HEK293T (cell line): ENCODE measurements at regions not wholly inside any gene's neighbourhood (a gene's known extent, or its start where the extent isn't known, plus 50 kb on each side); places are given as distances from the start of the nearest gene placed in this dataset.

Experiments used
- FOXA1 ChIP-seq: fragments of 450-650 bp; IDR thresholded peaks from 2 replicates; pipeline ENCODE4 v1.6.1; 2016; ENCODE audit warnings: mild to moderate bottlenecking
- FOXM1 ChIP-seq: fragments of 450-650 bp; IDR thresholded peaks from 2 replicates; pipeline ENCODE4 v1.6.1; 2017; ENCODE audit warnings: mild to moderate bottlenecking, borderline replicate concordance
- HDGF ChIP-seq: fragments of 450-650 bp; IDR thresholded peaks from 2 replicates; pipeline ENCODE4 v1.6.1; 2017; ENCODE audit warnings: antibody characterized with exemption, borderline replicate concordance
- L3MBTL2 ChIP-seq: fragments of 450-650 bp; conservative IDR thresholded peaks from 2 replicates; pipeline ENCODE4 v1.6.1; 2016; ENCODE audit warnings: mild to moderate bottlenecking
- LEF1 ChIP-seq: fragments of 450-650 bp; IDR thresholded peaks from 2 replicates; pipeline ENCODE4 v1.6.1; 2017; ENCODE audit warnings: mild to moderate bottlenecking, borderline replicate concordance
- NFRKB ChIP-seq: fragments of 450-650 bp; IDR thresholded peaks from 2 replicates; pipeline ENCODE4 v1.6.1; 2016; ENCODE audit warnings: mild to moderate bottlenecking, moderate library complexity
- SP1 ChIP-seq: fragments of 450-650 bp; IDR thresholded peaks from 2 replicates; pipeline ENCODE4 v1.6.1; 2017
- SUZ12 ChIP-seq: fragments of 450-650 bp; IDR thresholded peaks from 2 replicates; pipeline ENCODE4 v1.6.1; 2016; ENCODE audit warnings: mild to moderate bottlenecking
- TARDBP ChIP-seq: fragments of 450-650 bp; IDR thresholded peaks from 2 replicates; pipeline ENCODE4 v1.6.1; 2016
- ZNF384 ChIP-seq: fragments of 450-650 bp; IDR thresholded peaks from 2 replicates; pipeline ENCODE4 v1.6.1; 2016

DNA sequence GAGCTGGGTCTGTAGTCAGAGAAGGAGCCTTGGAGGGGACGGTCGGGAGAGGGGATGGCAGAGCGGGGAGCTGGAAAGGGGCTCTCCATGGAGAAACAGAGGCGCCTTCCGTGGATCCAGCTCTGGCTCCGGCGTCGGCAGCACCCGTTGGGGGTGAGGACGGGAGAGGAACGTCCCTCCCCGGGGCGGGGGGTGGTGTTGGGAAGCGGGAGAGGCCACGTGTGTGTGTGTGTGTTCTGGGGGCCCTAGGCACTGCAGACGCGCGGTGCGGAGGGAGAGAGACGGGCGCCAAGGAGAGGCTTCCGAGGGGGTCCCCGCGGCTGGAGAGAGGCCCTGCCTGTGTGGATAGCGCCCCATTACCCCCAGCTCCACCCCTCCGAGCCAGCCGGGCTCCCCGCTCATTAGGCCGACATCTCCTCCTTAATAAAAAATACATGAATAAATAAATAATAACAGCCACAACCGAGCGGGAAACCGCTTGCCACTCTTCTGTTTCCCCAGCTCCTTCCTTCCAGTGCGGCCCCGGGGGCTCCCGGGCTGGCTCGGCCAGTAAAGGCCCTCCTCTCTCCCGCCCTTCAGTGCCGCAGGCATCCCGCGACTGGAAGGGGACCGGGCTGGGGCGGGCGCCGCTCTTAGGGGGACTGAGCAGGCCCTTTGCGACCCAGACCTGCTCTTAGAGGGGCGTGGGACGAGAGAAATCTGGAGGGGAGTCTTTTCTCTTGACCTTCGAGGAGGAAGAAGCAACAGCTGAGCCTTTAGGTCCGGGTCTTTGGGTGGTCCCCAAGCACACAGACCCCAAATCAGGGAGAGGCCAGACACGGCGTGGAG, 71.3 kb upstream of the ARAP3 start:
- TF ChIP-seq FOXM1 (no peak), FOXA1 (no peak), TARDBP (no peak), L3MBTL2 (no peak), ZNF384 (no peak), HDGF (no peak), SUZ12 (no peak), SP1 (no peak), LEF1 (no peak), NFRKB (no peak)
